GM12878 (cell line): ENCODE measurements at regions not wholly inside any gene's neighbourhood (a gene's known extent, or its start where the extent isn't known, plus 50 kb on each side); places are given as distances from the start of the nearest gene placed in this dataset.

ENCODE experiments used
- CREM ChIP-seq: IDR thresholded peaks from 2 replicates; pipeline ENCODE4 v1.6.1; 2014; ENCODE audit warnings: antibody characterized with exemption, low read depth
- GABPA ChIP-seq: IDR thresholded peaks from 2 replicates; pipeline ENCODE4 v1.6.1; 2014; ENCODE audit warnings: antibody characterized with exemption, low read depth, mild to moderate bottlenecking, inconsistent platforms
- SMAD1 ChIP-seq: fragments of 450-650 bp; IDR thresholded peaks from 2 replicates; pipeline ENCODE4 v1.6.1; 2018; ENCODE audit warnings: mild to moderate bottlenecking, low read depth; ENCODE audit not compliant: partially characterized antibody
- YY1 ChIP-seq: IDR thresholded peaks from 2 replicates; pipeline ENCODE4 v1.6.1; 2011; ENCODE audit warnings: low read depth, mild to moderate bottlenecking, low read length
- ZNF274 ChIP-seq: IDR thresholded peaks from one replicate; pipeline ENCODE4 v1.8.0; 2011; ENCODE audit not compliant: insufficient read length, insufficient read depth
- TF ChIP-seq, protein P1 (sequence below): IDR thresholded peaks from 2 replicates; pipeline ENCODE4 v1.6.1; 2012; ENCODE audit warnings: mild to moderate bottlenecking, low read depth, low read length

DNA sequence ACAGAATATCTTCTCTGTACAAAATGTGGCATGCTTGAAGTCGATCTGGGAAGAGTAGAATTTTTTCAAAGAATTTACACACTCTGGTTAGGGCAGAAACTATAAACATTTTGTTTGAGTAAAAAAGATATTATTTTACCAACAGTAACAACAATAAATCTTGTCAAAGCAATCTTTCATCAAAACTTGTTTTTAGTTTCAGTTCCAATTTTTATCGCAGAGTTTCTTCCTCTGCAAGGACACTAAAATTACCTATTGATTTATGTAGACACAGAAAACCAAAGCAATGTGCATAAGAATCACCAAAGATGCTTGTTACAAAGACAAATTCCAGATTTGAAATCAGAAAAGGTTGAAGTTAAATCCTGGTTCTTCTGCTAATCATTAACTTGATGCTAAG is 61.9 kb downstream of the CGGBP1 start:
- TF ChIP-seq CREM (no peak), ZNF274 (no peak), GABPA (no peak), SMAD1 (no peak), YY1 (no peak)
- TF ChIP-seq, protein P1, sequence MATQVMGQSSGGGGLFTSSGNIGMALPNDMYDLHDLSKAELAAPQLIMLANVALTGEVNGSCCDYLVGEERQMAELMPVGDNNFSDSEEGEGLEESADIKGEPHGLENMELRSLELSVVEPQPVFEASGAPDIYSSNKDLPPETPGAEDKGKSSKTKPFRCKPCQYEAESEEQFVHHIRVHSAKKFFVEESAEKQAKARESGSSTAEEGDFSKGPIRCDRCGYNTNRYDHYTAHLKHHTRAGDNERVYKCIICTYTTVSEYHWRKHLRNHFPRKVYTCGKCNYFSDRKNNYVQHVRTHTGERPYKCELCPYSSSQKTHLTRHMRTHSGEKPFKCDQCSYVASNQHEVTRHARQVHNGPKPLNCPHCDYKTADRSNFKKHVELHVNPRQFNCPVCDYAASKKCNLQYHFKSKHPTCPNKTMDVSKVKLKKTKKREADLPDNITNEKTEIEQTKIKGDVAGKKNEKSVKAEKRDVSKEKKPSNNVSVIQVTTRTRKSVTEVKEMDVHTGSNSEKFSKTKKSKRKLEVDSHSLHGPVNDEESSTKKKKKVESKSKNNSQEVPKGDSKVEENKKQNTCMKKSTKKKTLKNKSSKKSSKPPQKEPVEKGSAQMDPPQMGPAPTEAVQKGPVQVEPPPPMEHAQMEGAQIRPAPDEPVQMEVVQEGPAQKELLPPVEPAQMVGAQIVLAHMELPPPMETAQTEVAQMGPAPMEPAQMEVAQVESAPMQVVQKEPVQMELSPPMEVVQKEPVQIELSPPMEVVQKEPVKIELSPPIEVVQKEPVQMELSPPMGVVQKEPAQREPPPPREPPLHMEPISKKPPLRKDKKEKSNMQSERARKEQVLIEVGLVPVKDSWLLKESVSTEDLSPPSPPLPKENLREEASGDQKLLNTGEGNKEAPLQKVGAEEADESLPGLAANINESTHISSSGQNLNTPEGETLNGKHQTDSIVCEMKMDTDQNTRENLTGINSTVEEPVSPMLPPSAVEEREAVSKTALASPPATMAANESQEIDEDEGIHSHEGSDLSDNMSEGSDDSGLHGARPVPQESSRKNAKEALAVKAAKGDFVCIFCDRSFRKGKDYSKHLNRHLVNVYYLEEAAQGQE: no peak
